Mesothelial cell of epicardium (in vitro differentiated cells): ENCODE measurements at regions not wholly inside any gene's neighbourhood (a gene's known extent, or its start where the extent isn't known, plus 50 kb on each side); places are given as distances from the start of the nearest gene placed in this dataset.

Experiments
- DNase-seq, 2 experiments: peaks; one replicate each; pipeline ENCODE4 v3.0.0; 2021; ENCODE audit warnings: low spot score in 2 of 2; ENCODE audit not compliant: unreplicated experiment in 2 of 2
- H3K27ac Mint-ChIP-seq: 2 replicates; pipeline ENCODE4 v1.8.0; 2021; ENCODE audit warnings: mixed read lengths
- H3K27me3 Mint-ChIP-seq: 2 replicates; pipeline ENCODE4 v1.8.0; 2021; ENCODE audit warnings: low read depth, mixed read lengths
- H3K36me3 Mint-ChIP-seq: 2 replicates; pipeline ENCODE4 v1.8.0; 2021; ENCODE audit warnings: mixed read lengths
- H3K4me1 Mint-ChIP-seq: 2 replicates; pipeline ENCODE4 v1.8.0; 2021; ENCODE audit warnings: mixed read lengths
- H3K4me3 Mint-ChIP-seq: 2 replicates; pipeline ENCODE4 v1.8.0; 2021; ENCODE audit warnings: mild to moderate bottlenecking, moderate library complexity, mixed read lengths
- H3K9me3 Mint-ChIP-seq: 2 replicates; pipeline ENCODE4 v1.8.0; 2021; ENCODE audit warnings: mixed read lengths
- TF ChIP-seq, protein P1 (sequence below): fragments of 200-600 bp; sonication (generic); IDR thresholded peaks from one replicate; pipeline ENCODE4 v1.5.0; 2021; ENCODE audit warnings: antibody characterized with exemption; ENCODE audit not compliant: unreplicated experiment

DNA sequence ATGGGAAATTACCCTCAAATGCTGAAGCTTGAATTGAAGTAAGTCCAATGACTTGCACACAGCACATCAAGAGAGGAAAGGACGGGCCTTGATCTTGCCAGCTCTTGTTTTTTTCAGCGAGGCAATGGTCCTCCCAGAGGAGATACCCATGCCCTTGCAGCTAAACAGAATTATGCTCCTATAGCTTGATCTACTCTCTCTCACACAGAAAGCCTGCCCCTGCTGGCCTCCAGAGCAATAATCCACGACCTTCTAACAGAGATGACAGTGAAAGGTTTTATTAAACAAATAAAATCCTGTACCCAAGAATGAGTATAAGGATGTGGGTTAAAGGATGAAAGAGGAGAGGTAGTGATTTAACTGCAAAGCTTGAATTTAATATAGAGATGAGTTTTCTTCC, 268.0 kb downstream of the ADRA2A start:
- Mint-ChIP-seq H3K4me1 (no peaks in the 10 kb centered on the region), H3K27ac (no peak overlapping the region)
- no peak for DNase-seq

DNA sequence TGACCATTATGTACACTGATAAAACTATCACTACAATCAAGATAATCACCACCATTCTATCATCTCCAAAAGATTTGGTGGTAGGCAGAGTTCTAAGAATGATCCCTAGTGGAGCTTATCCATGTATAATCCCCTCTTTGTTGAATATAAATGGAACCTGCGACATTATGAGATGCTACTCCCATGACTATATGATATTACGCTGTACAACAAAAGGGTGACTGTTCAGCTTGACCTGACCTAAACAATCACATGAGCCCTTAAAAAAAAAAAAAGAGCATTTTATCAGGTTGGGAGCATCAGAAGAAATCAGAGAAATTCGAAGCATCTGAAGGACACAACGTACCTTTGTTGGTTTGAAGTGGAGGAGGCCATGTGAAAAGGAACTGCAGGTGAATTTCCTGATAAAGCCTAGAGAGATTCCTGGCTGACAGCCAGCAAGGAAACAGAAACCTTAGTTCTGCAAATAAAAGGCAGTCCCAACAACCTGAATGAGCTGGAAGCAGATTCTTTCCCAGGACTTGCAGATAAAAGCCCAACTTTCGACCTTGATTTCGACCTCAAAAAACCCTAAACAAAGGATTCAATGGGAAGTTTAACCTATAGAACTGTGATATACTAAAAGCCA, 270.7 kb downstream of the ADRA2A start:
- no peak for DNase-seq
- Mint-ChIP-seq H3K4me3 (no peak overlapping the region), H3K36me3 (no peaks in the 10 kb centered on the region), H3K9me3 (peaks cover 6% of the 10 kb centered on the region), H3K27ac (no peak overlapping the region), H3K4me1 (peaks cover 3% of the 10 kb centered on the region), H3K27me3 (peaks cover 53% of the 10 kb centered on the region)
- TF ChIP-seq, protein P1, sequence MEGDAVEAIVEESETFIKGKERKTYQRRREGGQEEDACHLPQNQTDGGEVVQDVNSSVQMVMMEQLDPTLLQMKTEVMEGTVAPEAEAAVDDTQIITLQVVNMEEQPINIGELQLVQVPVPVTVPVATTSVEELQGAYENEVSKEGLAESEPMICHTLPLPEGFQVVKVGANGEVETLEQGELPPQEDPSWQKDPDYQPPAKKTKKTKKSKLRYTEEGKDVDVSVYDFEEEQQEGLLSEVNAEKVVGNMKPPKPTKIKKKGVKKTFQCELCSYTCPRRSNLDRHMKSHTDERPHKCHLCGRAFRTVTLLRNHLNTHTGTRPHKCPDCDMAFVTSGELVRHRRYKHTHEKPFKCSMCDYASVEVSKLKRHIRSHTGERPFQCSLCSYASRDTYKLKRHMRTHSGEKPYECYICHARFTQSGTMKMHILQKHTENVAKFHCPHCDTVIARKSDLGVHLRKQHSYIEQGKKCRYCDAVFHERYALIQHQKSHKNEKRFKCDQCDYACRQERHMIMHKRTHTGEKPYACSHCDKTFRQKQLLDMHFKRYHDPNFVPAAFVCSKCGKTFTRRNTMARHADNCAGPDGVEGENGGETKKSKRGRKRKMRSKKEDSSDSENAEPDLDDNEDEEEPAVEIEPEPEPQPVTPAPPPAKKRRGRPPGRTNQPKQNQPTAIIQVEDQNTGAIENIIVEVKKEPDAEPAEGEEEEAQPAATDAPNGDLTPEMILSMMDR = no peak

More for the DNA sequence above, 268.0 kb downstream of the ADRA2A start:
- Mint-ChIP-seq H3K36me3 (peaks cover 2% of the 10 kb centered on the region), H3K9me3 (peaks cover 33% of the 10 kb centered on the region), H3K27me3 (peaks cover 35% of the 10 kb centered on the region), H3K4me3 (no peak overlapping the region)
- TF ChIP-seq, protein P1 = no peak

DNA sequence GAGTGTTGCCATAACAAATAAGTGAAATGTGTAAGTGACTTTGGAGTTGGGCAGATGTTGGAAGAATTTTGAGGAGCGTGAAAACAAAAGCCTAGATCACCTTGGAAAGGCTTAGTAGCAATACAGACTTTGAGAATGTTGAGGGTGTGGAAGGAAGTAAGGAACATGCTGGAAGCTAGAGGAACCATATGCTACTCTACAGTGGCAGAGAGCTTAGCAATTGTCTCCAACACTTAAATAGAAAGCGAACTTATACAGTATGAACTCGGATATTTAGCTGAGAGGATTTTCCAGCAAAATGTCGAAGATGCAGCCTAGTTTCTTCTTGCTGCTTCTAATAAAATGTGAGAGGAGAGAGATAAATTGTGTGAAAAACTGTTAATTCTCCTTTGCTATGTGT, 271.2 kb downstream of the ADRA2A start:
- Mint-ChIP-seq H3K27me3 (peaks cover 58% of the 10 kb centered on the region), H3K36me3 (no peaks in the 10 kb centered on the region), H3K27ac (no peak overlapping the region), H3K4me3 (no peak overlapping the region), H3K4me1 (peaks cover 3% of the 10 kb centered on the region), H3K9me3 (peaks cover 4% of the 10 kb centered on the region)
- no peak for DNase-seq
- TF ChIP-seq, protein P1 = no peak

DNA sequence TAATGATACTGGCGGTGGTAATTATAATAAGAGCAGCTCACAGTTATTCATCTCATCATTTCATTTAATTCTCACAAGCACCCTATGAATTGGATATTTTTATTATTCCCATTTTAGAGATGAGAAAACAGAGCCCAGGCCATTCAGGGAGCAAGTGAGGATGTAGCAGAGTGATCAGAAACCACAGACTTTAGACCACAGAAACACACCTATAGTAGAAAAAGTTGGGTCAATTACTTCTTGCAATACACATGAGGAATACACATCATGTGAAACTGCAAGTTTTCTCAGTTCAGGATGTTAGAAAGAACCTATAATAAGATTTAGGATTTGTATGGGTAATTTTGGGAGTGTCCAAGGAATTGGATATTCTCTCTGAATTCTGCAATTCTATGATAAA, 278.0 kb downstream of the ADRA2A start:
- Mint-ChIP-seq H3K9me3 (no peaks in the 10 kb centered on the region), H3K27ac (no peak overlapping the region), H3K27me3 (peaks cover 82% of the 10 kb centered on the region), H3K4me3 (no peak overlapping the region), H3K36me3 (no peaks in the 10 kb centered on the region), H3K4me1 (peaks cover 5% of the 10 kb centered on the region)
- DNase-seq = no peak
- TF ChIP-seq, protein P1 = no peak

DNA sequence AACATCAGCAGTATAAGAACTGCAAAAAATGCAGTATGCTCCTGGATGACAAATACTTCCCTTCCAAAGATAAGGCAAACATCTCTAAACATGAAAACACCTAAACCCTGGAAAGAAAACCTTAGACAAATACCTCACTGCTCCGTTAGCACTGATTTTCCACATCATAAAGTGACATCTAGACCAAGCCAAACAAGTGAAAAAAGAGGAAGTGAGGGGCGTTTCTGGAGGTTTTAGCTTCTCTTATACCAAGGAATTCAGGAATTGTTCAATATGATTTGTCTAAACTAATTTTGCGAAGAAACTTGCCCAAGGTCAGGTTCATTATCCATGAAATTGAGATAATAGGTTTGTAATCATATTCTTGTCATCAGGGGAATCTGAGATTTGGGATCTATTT, 279.7 kb downstream of the ADRA2A start:
- Mint-ChIP-seq H3K27me3 (peaks cover 72% of the 10 kb centered on the region), H3K4me3 (no peak overlapping the region), H3K36me3 (no peaks in the 10 kb centered on the region), H3K9me3 (no peaks in the 10 kb centered on the region), H3K27ac (no peak overlapping the region), H3K4me1 (peaks cover 16% of the 10 kb centered on the region)
- DNase-seq = no peak
- TF ChIP-seq, protein P1 = no peak

DNA sequence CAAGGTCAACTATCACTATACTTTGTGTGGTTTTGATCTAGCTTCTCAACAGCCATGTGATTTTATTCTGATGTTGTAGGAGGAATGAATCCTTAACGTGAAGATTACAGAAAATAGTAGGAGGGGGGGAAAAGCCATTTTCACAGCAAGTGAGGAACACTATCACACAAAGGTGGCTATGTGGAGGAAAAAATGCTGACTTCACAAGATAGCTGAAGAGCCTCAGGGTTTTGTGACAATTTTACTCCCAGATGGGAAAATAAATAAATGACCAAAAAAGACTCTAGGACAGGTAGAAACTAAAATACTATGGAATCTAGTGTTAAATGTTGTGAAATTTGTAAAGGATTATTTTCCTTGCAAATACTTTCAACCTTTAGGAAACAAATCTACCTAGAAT, 281.0 kb downstream of the ADRA2A start:
- peaks cover 15% of the 10 kb centered on the region for H3K4me1 Mint-ChIP-seq

More for the DNA sequence above, 281.0 kb downstream of the ADRA2A start:
- H3K36me3 Mint-ChIP-seq = no peaks in the 10 kb centered on the region
- peaks cover 72% of the 10 kb centered on the region for H3K27me3 Mint-ChIP-seq
- H3K27ac Mint-ChIP-seq = no peak overlapping the region
- no peak overlapping the region for H3K4me3 Mint-ChIP-seq
- H3K9me3 Mint-ChIP-seq = no peaks in the 10 kb centered on the region
- DNase-seq = no peak
- TF ChIP-seq, protein P1 = no peak
